ENCODE measurements at regions not wholly inside any gene's neighbourhood (a gene's known extent, or its start where the extent isn't known, plus 50 kb on each side); places are given as distances from the start of the nearest gene placed in this dataset.

- WGBS, 2 donors (ENCODE audit: low coverage in 1 of 2) = 86 to 100% methylated on average over 2 of the region's 2 CpGs
- H3K27ac ChIP-seq = no peak overlapping the region
- no peaks in the 10 kb centered on the region for H3K4me1 ChIP-seq
- TF ChIP-seq POLR2AphosphoS5 (IDR thresholded peaks at IDR 0.05) (no peak), CTCF (IDR thresholded peaks at IDR 0.05) (no peak), POLR2A (IDR thresholded peaks at IDR 0.05) (no peak), EP300 (IDR thresholded peaks at IDR 0.05) (no peak)
- peaks cover 0 to 11% (median 0%) of the 10 kb centered on the region in 3 donors for H3K9me3 ChIP-seq
- no peaks in the 10 kb centered on the region for H3K27me3 ChIP-seq
- no peak for ATAC-seq
- H3K36me3 ChIP-seq = no peaks in the 10 kb centered on the region
- no peak overlapping the region for H3K4me3 ChIP-seq
These were observed 438.7 kb upstream of the MIR17HG start for GRCh38 chr13:90908792-90909191.

GRCh38 chr13:90910018-90910639 is 437.4 kb upstream of the MIR17HG start:
- H3K36me3 ChIP-seq = no peaks in the 10 kb centered on the region
- no peak overlapping the region for H3K4me3 ChIP-seq
- WGBS, 2 donors (ENCODE audit: low coverage in 1 of 2) = 55 to 62% methylated on average over 3 of the region's 3 CpGs
- H3K27ac ChIP-seq = no peak overlapping the region
- no peaks in the 10 kb centered on the region for H3K27me3 ChIP-seq
- ATAC-seq = no peak
- H3K4me1 ChIP-seq = no peaks in the 10 kb centered on the region
- no peak for TF ChIP-seq CTCF (IDR thresholded peaks at IDR 0.05)
- TF ChIP-seq EP300 (IDR thresholded peaks at IDR 0.05) = no peak
- no peak for TF ChIP-seq POLR2A (IDR thresholded peaks at IDR 0.05)
- TF ChIP-seq POLR2AphosphoS5 (IDR thresholded peaks at IDR 0.05) = no peak
- H3K9me3 ChIP-seq = peaks cover 0 to 11% (median 0%) of the 10 kb centered on the region in 3 donors

- ATAC-seq = no peak
These were observed 435.2 kb upstream of the MIR17HG start for GRCh38 chr13:90912247-90912646.

GRCh38 chr13:90918536-90918935 is 429.0 kb upstream of the MIR17HG start:
- ATAC-seq = no peak
- Histone ChIP-seq H3K27me3 (no peaks in the 10 kb centered on the region), H3K36me3 (no peaks in the 10 kb centered on the region), H3K27ac (no peak overlapping the region), H3K4me1 (no peaks in the 10 kb centered on the region), H3K9me3 (no peaks in the 10 kb centered on the region), H3K4me3 (no peak overlapping the region)
- WGBS, 2 donors (ENCODE audit: low coverage in 1 of 2) = 40 to 48% methylated on average over 2 of the region's 2 CpGs
- no peak for TF ChIP-seq POLR2AphosphoS5 (IDR thresholded peaks at IDR 0.05)

More at GRCh38 chr13:90912247-90912646, 435.2 kb upstream of the MIR17HG start:
- Histone ChIP-seq H3K27ac (no peak overlapping the region), H3K4me1 (no peaks in the 10 kb centered on the region), H3K9me3 (peaks cover 0 to 2% (median 0%) of the 10 kb centered on the region in 3 donors), H3K4me3 (no peak overlapping the region), H3K36me3 (no peaks in the 10 kb centered on the region), H3K27me3 (no peaks in the 10 kb centered on the region)
- no peak for TF ChIP-seq CTCF (IDR thresholded peaks at IDR 0.05)
- no peak for TF ChIP-seq EP300 (IDR thresholded peaks at IDR 0.05)
- no peak for TF ChIP-seq POLR2A (IDR thresholded peaks at IDR 0.05)
- no peak for TF ChIP-seq POLR2AphosphoS5 (IDR thresholded peaks at IDR 0.05)
- WGBS, 2 donors (ENCODE audit: low coverage in 1 of 2) = 86 to 100% methylated on average over 1 of the region's 1 CpG

GRCh38 chr13:90919153-90919552 is 428.3 kb upstream of the MIR17HG start:
- Histone ChIP-seq H3K27ac (no peak overlapping the region), H3K4me1 (no peaks in the 10 kb centered on the region), H3K9me3 (no peaks in the 10 kb centered on the region), H3K27me3 (no peaks in the 10 kb centered on the region), H3K36me3 (no peaks in the 10 kb centered on the region), H3K4me3 (no peak overlapping the region)
- TF ChIP-seq EP300 (IDR thresholded peaks at IDR 0.05) (no peak), POLR2AphosphoS5 (IDR thresholded peaks at IDR 0.05) (no peak)
- 87% methylated on average over 3 of the region's 3 CpGs; no CpG with 5 or more reads in 1 of the 2 donors for WGBS, 2 donors (ENCODE audit: low coverage in 1 of 2)
- no peak for ATAC-seq

GRCh38 chr13:90926459-90926858 is 421.0 kb upstream of the MIR17HG start:
- TF ChIP-seq POLR2AphosphoS5 (IDR thresholded peaks at IDR 0.05) = no peak
- no peak for TF ChIP-seq EP300 (IDR thresholded peaks at IDR 0.05)
- TF ChIP-seq CTCF (IDR thresholded peaks at IDR 0.05) = no peak
- TF ChIP-seq POLR2A (IDR thresholded peaks at IDR 0.05) = no peak
- H3K4me3 ChIP-seq = no peak overlapping the region
- H3K27ac ChIP-seq = no peak overlapping the region
- 0 to 32% methylated on average over 2 of the region's 2 CpGs for WGBS, 2 donors (ENCODE audit: low coverage in 1 of 2)
- no peaks in the 10 kb centered on the region for H3K27me3 ChIP-seq
- no peaks in the 10 kb centered on the region for H3K36me3 ChIP-seq
- no peaks in the 10 kb centered on the region for H3K9me3 ChIP-seq
- no peaks in the 10 kb centered on the region for H3K4me1 ChIP-seq
- no peak for ATAC-seq

Data from gastroesophageal sphincter (tissue), 4 donors.